ENCODE measurements at regions not wholly inside any gene's neighbourhood (a gene's known extent, or its start where the extent isn't known, plus 50 kb on each side); places are given as distances from the start of the nearest gene placed in this dataset.

GRCh38 chr3:178396318-178396717 is 139.9 kb upstream of the KCNMB2 start:
- DNase-seq = no peak

GRCh38 chr3:178397202-178397601 is 139.0 kb upstream of the KCNMB2 start:
- DNase-seq = no peak

GRCh38 chr3:178397836-178398235 is 138.4 kb upstream of the KCNMB2 start:
- no peak for DNase-seq

DNA sequence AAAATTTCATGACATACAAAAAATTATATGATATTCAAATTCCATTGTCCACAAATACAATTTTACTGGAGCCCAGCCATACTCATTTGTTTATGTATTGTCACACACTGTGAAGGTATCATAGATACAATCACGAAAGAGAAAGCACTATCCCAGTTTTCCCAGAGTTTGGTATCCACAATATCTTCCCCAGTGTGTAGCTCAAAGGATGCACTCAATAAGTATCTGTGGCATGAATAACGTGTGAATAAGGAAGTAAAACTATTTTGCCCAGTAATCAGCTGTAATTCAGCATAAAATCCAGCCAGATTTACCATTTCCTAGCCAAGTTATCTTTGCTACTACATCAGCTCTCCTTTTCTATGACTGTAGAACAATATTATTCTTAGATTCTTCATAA is 131.3 kb upstream of the KCNMB2 start:
- DNase-seq = no peak

GRCh38 chr3:178405531-178405930 is 130.7 kb upstream of the KCNMB2 start:
- no peak for DNase-seq

GRCh38 chr3:178406206-178406605 is 130.0 kb upstream of the KCNMB2 start:
- no peak for DNase-seq

DNA sequence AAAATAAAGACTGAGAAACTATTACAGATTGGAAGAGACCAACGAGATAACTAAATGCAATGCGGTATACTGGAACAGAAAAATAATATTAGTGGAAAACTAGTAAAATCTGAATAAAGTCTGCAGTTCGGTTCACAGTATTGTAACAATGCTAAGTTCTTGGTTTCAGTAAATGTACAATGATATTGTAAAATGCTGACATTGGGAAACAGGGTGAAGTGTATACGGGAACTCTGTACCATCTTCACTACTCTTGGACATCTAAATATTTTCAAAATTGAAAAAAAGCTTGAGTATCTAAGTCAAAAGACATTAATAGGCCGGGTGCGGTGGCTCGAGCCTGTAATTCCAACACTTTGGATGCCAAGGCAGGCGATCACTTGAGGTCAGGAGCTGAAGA is 120.9 kb upstream of the KCNMB2 start:
- DNase-seq = no peak

GRCh38 chr3:178417736-178418135 is 118.5 kb upstream of the KCNMB2 start:
- DNase-seq = no peak

GRCh38 chr3:178419071-178419470 is 117.2 kb upstream of the KCNMB2 start:
- no peak for DNase-seq

- DNase-seq = no peak
These were observed 116.2 kb upstream of the KCNMB2 start for GRCh38 chr3:178420033-178420432.

DNA sequence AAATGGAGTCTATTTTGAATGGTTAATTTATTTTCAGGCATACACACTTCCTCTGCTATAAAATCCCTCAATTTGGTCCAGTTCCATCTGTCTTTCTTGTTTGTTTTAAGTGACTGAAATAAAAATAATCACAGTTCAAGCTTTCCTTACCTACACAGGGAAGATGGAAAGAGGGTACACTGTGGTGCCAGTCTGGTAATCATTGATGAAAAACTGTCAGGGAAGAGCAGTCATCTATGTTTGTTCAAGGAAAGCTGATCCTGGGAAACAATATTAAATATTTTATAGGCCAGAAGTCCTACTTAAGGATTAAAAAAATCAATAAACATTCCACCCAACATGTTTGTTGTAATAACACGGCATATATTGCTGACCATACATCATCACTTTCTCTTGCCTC is 115.2 kb upstream of the KCNMB2 start:
- DNase-seq = no peak

GRCh38 chr3:178422406-178422805 is 113.8 kb upstream of the KCNMB2 start:
- DNase-seq = no peak

DNA sequence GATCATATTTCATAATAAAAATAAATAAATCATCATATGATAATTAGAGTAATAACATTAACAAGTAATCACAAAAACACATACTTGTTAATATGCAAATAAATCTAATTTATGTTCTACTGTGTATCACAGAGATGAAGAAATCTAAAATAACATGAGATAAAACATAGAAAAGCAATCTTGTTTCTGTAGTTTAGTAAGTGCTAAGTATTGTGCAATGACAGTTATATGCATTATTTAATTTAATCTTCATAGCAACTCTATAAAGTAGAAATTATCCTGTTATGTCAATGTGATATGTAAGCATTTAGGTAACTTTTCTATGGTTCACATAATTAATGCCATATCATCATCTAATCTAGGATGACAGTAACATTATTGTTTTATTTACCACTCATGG is 108.2 kb upstream of the KCNMB2 start:
- no peak for DNase-seq

DNA sequence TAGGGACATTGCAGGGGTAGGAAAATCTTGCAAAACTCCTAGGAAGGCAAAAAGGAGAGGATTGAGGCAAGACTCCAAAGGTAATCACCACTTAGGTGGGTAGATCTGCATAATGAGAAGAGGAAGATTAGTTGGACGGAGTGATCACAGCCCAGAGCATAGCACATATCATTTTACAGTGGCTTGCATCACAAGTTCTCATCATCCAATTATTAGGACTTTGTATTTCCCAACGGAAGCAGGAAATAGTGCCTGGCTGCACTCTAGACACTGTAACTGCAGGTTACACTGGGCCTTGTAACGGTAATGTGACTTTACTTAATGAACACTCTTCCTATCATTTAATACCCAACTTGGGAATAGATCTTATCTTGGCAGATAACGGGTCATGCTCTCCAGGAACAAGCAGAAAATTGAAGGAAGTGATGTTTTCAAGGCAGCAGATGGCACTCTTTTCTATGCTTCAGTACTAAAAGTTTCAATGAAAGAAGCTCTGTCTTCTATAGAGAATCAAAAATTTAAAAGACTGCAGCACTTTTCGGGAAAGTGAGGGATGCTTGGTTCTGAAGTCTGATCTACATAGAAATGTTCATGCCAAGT is 101.9 kb upstream of the KCNMB2 start:
- DNase-seq = no peak

GRCh38 chr3:178435575-178435974 is 100.7 kb upstream of the KCNMB2 start:
- DNase-seq = no peak

DNA sequence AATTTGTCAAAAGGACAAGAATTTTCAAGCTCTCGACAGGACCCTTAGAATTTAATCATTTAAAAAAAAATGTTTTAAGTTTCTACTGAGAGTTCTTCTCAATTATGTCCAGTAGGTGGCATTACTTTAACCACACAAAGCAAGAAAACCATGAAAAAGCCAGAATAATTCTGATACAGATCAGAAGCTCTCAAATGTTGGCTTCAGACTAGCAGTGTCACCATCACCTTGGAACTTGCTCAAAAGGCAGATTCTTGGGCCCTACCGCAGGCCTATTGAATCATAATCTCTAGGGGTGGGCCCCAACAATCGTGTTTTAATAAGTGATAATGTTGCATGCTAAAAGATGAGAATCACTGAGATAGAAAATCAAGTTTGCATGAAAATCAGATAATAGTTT is 99.5 kb upstream of the KCNMB2 start:
- DNase-seq = no peak

DNA sequence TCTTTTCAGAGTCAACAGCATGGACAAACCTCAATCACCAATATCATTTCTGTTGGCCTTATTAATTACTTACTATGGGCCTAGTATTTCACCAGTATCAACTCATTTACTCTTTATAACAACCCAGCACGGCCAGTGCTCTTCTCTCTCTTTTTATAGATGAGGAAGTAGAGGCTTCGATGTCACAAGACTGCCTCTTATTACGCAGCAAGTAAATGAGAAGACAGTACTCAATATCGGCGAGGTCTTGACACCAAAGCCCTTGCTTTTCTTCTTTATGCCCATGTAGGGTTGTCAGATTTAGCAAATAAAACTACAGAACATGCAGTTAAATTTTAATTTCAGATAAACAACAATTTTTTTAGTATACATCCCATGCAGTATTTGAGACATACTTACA is 99.0 kb upstream of the KCNMB2 start:
- no peak for DNase-seq

DNA sequence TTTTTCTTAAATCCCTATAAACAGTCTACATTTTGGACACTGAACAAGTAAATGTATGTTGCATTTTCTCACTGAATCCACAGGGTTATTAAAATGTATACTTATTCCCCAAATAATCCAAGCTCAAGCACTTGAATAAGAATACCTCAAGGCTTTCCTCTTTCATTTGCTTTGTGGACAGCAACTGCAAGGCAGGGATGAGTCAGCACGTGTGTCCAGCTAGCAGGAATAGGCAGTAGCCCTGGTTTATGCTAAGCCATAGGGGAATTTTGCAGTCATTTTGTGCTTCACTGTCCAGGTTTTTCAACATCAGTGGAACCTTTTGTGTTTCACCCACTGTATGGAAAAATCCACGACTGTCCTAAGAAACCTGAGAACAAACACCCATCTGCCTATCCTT is 96.7 kb upstream of the KCNMB2 start:
- no peak for DNase-seq

- DNase-seq = no peak
These were observed 96.2 kb upstream of the KCNMB2 start for GRCh38 chr3:178440043-178440442.

DNA sequence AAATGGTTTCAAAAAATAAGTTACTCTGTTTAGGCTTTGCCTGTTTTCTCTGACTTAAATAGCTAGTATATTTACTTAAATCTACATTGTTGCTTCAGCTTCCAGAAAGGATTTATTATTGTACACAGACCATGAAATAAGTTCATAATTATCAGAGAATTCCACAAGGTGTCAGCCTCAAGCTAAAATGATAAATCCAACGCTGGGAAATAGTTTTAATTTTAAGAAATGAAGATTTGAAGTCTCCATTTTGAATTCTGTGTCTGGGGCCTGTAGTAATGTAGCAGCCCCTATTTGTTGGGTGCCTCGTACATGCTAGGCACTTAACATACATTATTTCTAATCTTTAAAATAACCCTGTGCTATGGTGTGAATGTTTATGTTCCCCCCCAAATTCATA is 92.6 kb upstream of the KCNMB2 start:
- DNase-seq = no peak

DNA sequence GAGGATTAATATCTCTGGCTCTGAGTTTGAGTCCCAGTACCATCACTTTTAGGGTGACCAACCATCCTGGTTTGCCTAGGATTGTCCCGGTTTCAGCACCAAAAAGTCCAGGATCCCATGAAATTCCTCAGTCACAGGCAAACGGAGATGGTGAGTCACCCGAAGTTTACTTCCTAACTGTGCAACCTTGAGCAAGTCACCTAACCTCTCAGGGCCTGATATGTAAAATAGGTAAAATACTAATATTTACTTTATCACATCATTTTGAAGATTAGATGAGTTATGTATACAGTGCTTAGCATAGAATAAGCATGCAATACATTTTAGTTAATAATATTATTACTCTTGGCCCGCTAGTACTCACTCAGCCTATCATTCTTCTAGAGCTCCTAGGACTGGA is 91.1 kb upstream of the KCNMB2 start:
- no peak for DNase-seq

DNA sequence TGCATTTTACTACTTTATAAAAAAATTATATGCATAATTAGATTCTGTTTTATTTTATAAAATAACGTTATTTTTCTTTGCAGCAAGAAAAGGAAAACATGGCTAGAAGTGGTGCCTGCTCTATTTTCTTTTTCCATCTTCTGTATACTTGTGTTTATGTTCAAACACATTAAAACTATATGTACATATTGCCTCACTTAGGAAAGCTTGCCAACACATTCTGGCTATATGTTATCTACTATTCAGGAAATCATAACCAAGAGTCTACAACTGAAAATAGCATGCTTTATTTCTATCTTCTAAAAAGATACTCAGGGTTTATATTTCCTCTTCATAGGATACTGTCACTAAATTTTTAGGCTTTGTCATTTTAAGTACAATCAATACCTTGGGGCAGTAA is 90.2 kb upstream of the KCNMB2 start:
- DNase-seq = no peak

DNA sequence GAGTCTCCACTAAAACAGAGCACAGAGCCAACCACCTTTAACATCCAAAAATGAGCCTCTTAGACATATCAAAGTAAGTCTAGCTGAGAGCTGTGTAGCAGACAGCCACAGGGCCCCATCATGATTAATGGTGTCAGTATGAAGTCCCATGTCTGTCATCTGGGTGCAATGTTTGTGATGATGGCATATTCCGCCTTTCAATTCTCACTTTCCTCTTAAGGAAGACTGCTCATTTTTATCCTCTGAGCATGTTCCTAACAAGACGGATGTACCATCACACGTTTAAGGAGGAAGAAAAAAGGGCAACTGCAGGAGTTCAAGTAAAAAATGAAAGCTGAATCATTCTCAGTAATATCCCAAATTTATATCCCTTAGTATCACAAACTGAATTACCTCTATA is 85.8 kb upstream of the KCNMB2 start:
- DNase-seq = no peak

DNA sequence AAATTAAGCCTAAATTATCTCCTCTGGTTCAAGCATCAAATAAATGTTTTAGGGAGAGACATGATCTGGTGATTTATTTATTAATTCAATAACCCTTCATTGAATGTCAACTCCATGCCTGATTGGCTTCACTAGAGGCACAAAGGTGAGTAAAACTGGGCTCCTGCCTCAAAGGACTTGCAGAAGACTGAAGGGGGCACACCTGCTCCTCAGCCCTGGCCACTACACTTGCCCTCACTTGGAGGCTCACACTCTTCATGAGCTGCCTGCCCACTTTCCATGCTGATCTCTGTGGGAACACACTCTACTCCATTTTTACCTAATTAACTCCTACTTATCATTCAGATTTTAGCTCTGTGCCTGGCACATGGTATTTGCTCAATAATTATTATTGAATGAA is 84.4 kb upstream of the KCNMB2 start:
- no peak for DNase-seq

- no peak for DNase-seq
These were observed 81.5 kb upstream of the KCNMB2 start for GRCh38 chr3:178454726-178455125.

DNA sequence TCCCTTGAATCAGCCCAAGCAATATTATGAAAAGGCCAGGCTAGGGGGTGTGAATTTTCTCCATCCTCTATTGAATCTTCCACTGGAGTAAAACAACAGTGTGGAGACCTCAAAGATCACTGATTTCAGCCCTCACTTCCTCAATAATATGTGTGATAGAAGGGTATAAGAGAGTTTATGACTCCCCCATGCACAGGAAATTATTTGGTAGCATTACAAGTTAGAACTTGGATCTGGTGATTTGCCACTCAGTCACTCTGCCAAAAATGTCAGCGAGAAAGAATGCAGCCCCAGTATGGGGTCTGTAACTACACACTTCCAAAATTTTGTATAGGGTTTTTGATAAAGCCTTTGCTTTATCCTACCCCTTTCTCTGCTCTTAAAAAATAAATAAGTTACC is 81.0 kb upstream of the KCNMB2 start:
- no peak for DNase-seq
